MM.1S (cell line): ENCODE measurements at regions not wholly inside any gene's neighbourhood (a gene's known extent, or its start where the extent isn't known, plus 50 kb on each side); places are given as distances from the start of the nearest gene placed in this dataset.
A peak's percentile ranks its signal among the peaks of the same experiment; 100 is the strongest.

Experiments used
- DNase-seq: peaks from one replicate; pipeline ENCODE4 v3.0.0-alpha.2; 2015
- H2AFZ ChIP-seq: fragments of 300-600 bp; sonication (generic); 2 replicates; pipeline ENCODE4 v1.6.0; 2016; ENCODE audit warnings: antibody characterized with exemption, low read length
- H3F3A ChIP-seq: fragments of 300-600 bp; sonication (generic); 2 replicates; pipeline ENCODE4 v1.6.1; 2016; ENCODE audit warnings: mild to moderate bottlenecking, antibody characterized with exemption, low read length, moderate library complexity, mixed read lengths; ENCODE audit not compliant: insufficient read depth
- H3K27ac ChIP-seq: fragments of 300-600 bp; sonication (generic); 2 replicates; pipeline ENCODE4 v1.5.1; 2016; ENCODE audit warnings: mild to moderate bottlenecking, low read length
- H3K27me3 ChIP-seq: fragments of 300-600 bp; sonication (generic); replicated peaks from 2 replicates; pipeline ENCODE4 v1.6.0; 2016; ENCODE audit warnings: low read length; ENCODE audit not compliant: insufficient read depth
- H3K36me3 ChIP-seq: fragments of 300-600 bp; sonication (generic); replicated peaks from 2 replicates; pipeline ENCODE4 v1.6.1; 2016; ENCODE audit warnings: mild to moderate bottlenecking, low read length, mixed read lengths; ENCODE audit not compliant: insufficient read depth
- H3K4me1 ChIP-seq: fragments of 300-600 bp; sonication (generic); 2 replicates; pipeline ENCODE4 v1.6.1; 2016; ENCODE audit warnings: low read length, mixed read lengths
- H3K4me2 ChIP-seq: fragments of 300-600 bp; sonication (generic); 2 replicates; pipeline ENCODE4 v1.6.0; 2016; ENCODE audit warnings: low read depth, low read length
- H3K4me3 ChIP-seq: fragments of 300-600 bp; sonication (generic); 2 replicates; pipeline ENCODE4 v1.5.1; 2016; ENCODE audit warnings: low read length, mixed read lengths
- H3K79me2 ChIP-seq: fragments of 300-600 bp; sonication (generic); 2 replicates; pipeline ENCODE4 v1.6.1; 2016; ENCODE audit warnings: mixed run types, low read length, mixed read lengths
- H3K9ac ChIP-seq: fragments of 300-600 bp; sonication (generic); 2 replicates; pipeline ENCODE4 v1.6.1; 2016; ENCODE audit warnings: low read length, mixed read lengths
- H3K9me2 ChIP-seq: fragments of 300-600 bp; sonication (generic); replicated peaks from 2 replicates; pipeline ENCODE4 v1.6.1; 2016; ENCODE audit warnings: mild to moderate bottlenecking, low read length, mixed read lengths; ENCODE audit not compliant: insufficient read depth
- H3K9me3 ChIP-seq: fragments of 300-600 bp; sonication (generic); replicated peaks from 2 replicates; pipeline ENCODE4 v1.6.1; 2016; ENCODE audit warnings: mild to moderate bottlenecking, low read length, mixed read lengths; ENCODE audit not compliant: insufficient read depth
- H4K20me1 ChIP-seq: fragments of 300-600 bp; sonication (generic); 2 replicates; pipeline ENCODE4 v1.6.1; 2016; ENCODE audit warnings: mild to moderate bottlenecking, low read length, moderate library complexity, mixed read lengths; ENCODE audit not compliant: insufficient read depth
- EZH2 ChIP-seq: fragments of 300-600 bp; sonication (generic); optimal IDR thresholded peaks from 2 replicates; pipeline ENCODE3; 2017; ENCODE audit warnings: low read depth, mild to moderate bottlenecking, antibody characterized with exemption, low read length, mixed read lengths
- EZH2phosphoT487 ChIP-seq: fragments of 300-600 bp; sonication (generic); IDR thresholded peaks from 2 replicates; pipeline ENCODE4 v1.6.1; 2018; ENCODE audit warnings: antibody characterized with exemption, low read length
- TF ChIP-seq, protein P1 (sequence below): fragments of 300-600 bp; sonication (generic); IDR thresholded peaks from 2 replicates; pipeline ENCODE4 v1.5.1; 2016; ENCODE audit warnings: antibody characterized with exemption, low read length, mixed read lengths

DNA sequence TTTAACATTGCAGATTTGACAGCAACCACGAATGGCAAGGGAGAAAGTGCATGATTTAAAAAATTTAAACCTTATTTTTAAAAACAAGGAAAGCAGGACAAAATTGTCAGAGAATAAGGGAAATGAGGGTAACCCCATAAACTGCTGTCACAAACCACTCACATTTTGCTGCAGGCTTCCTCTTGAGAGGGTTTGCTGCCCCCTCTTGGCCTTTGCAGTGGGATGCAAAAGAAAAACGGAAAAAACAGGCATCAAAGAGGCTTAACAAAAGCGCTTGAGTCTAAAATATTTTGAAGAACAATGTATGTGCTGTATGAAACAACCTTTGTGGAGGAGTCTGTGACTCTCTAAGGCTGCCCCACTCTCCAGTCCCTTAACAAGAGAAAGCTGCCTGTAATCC, 91.6 kb downstream of the TMX3 start:
- H3K9me3 ChIP-seq = no peaks in the 10 kb centered on the region
- no peaks in the 10 kb centered on the region for H3K79me2 ChIP-seq
- H2AFZ ChIP-seq = no peak overlapping the region
- H3F3A ChIP-seq = no peaks in the 10 kb centered on the region
- peak; percentile 64 for DNase-seq
- no peaks in the 10 kb centered on the region for H3K9me2 ChIP-seq
- no peaks in the 10 kb centered on the region for H3K36me3 ChIP-seq
- H3K4me2 ChIP-seq = no peak overlapping the region
- no peak overlapping the region for H3K4me3 ChIP-seq
- no peaks in the 10 kb centered on the region for H4K20me1 ChIP-seq
- no peaks in the 10 kb centered on the region for H3K27me3 ChIP-seq
- TF ChIP-seq, protein P1, sequence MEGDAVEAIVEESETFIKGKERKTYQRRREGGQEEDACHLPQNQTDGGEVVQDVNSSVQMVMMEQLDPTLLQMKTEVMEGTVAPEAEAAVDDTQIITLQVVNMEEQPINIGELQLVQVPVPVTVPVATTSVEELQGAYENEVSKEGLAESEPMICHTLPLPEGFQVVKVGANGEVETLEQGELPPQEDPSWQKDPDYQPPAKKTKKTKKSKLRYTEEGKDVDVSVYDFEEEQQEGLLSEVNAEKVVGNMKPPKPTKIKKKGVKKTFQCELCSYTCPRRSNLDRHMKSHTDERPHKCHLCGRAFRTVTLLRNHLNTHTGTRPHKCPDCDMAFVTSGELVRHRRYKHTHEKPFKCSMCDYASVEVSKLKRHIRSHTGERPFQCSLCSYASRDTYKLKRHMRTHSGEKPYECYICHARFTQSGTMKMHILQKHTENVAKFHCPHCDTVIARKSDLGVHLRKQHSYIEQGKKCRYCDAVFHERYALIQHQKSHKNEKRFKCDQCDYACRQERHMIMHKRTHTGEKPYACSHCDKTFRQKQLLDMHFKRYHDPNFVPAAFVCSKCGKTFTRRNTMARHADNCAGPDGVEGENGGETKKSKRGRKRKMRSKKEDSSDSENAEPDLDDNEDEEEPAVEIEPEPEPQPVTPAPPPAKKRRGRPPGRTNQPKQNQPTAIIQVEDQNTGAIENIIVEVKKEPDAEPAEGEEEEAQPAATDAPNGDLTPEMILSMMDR = peak; percentile 69
- TF ChIP-seq EZH2phosphoT487 = no peak
- no peak for TF ChIP-seq EZH2
- no peaks in the 10 kb centered on the region for H3K4me1 ChIP-seq
- no peak overlapping the region for H3K9ac ChIP-seq
- H3K27ac ChIP-seq = no peak overlapping the region

DNA sequence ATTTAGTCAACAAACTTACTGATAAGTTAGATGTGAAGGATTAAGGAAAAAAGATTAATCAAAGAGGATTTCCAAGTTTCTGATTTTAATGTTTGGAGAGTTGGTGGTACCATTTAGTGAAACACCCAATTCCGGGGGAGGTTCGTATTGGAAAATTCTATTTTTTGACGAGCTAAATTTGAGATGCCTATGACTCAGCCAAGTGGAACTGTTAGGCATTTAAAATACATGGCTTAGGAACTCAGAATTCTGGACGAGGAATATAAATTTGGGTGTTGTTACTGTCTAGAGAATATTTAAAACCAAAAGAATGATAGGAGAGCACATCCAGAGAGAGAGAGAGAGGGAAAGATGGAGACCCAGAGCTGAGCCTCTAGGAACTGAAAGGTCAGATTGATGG, 103.6 kb downstream of the TMX3 start:
- no peaks in the 10 kb centered on the region for H3F3A ChIP-seq
- H3K36me3 ChIP-seq = no peaks in the 10 kb centered on the region
- H2AFZ ChIP-seq = no peak overlapping the region
- H4K20me1 ChIP-seq = no peaks in the 10 kb centered on the region
- H3K4me2 ChIP-seq = no peak overlapping the region
- no peak for DNase-seq
- H3K27me3 ChIP-seq = no peaks in the 10 kb centered on the region
- H3K27ac ChIP-seq = no peak overlapping the region
- H3K9me3 ChIP-seq = no peaks in the 10 kb centered on the region
- no peak overlapping the region for H3K4me3 ChIP-seq
- no peak overlapping the region for H3K9ac ChIP-seq
- no peaks in the 10 kb centered on the region for H3K4me1 ChIP-seq
- H3K9me2 ChIP-seq = no peaks in the 10 kb centered on the region
- no peak for TF ChIP-seq EZH2phosphoT487
- no peak for TF ChIP-seq EZH2
- TF ChIP-seq, protein P1 = no peak
- H3K79me2 ChIP-seq = no peaks in the 10 kb centered on the region

DNA sequence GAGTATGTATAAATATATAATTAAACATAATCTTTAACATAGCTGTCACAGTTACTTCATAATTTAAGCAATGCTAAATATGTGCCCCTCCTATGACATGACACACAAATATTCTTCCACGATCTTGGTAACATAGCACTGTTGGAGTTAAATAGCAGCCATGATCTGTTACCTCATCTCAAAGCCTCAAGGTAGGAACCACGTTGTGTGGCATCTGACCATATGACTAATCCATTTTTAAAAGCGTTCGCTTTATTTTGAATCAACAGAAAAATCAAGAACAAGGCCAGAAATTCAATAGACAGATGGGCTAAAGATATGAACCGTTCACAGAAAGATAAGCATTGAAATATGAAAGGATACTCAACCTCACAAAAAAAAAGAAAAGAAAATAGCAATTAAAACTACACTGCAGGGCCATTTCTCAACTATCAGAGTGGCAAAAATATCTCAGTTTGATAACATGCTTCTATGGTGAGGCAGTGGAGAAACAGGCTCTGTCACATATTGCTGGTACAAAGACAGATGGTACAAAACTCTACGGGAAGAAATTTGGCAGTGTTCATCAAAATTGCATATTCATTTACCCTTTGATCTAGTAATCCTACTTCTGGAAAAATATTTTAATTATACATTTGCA, 105.9 kb downstream of the TMX3 start:
- H3K9ac ChIP-seq = no peak overlapping the region
- no peak overlapping the region for H3K4me2 ChIP-seq
- TF ChIP-seq EZH2 (no peak), EZH2phosphoT487 (no peak)
- TF ChIP-seq, protein P1 = no peak
- H3K27me3 ChIP-seq = no peaks in the 10 kb centered on the region
- H3K4me1 ChIP-seq = no peaks in the 10 kb centered on the region
- no peaks in the 10 kb centered on the region for H4K20me1 ChIP-seq
- no peak overlapping the region for H2AFZ ChIP-seq
- H3K27ac ChIP-seq = no peak overlapping the region
- H3K36me3 ChIP-seq = no peaks in the 10 kb centered on the region
- no peaks in the 10 kb centered on the region for H3K9me2 ChIP-seq
- no peaks in the 10 kb centered on the region for H3K79me2 ChIP-seq
- no peak for DNase-seq
- H3F3A ChIP-seq = no peaks in the 10 kb centered on the region
- no peak overlapping the region for H3K4me3 ChIP-seq
- no peaks in the 10 kb centered on the region for H3K9me3 ChIP-seq
